BE2C (cell line): ENCODE measurements at regions not wholly inside any gene's neighbourhood (a gene's known extent, or its start where the extent isn't known, plus 50 kb on each side); places are given as distances from the start of the nearest gene placed in this dataset.

Source experiments
- DNase-seq: peaks from one replicate; pipeline ENCODE4 v3.0.0-alpha.2; 2020
- H3K27me3 ChIP-seq: fragments of 250-450 bp; sonication (Bioruptor Pico); 2 replicates; pipeline ENCODE4 v1.5.1; 2020; ENCODE audit warnings: mild to moderate bottlenecking
- H3K36me3 ChIP-seq: fragments of 250-450 bp; sonication (Bioruptor Pico); 2 replicates; pipeline ENCODE4 v1.5.1; 2020; ENCODE audit warnings: mild to moderate bottlenecking
- H3K4me1 ChIP-seq: fragments of 250-450 bp; sonication (Bioruptor Pico); 2 replicates; pipeline ENCODE4 v1.5.1; 2020
- H3K4me3 ChIP-seq: 2 replicates; pipeline ENCODE4 v1.5.1; 2011; ENCODE audit warnings: low read depth, low read length
- H3K9me3 ChIP-seq: fragments of 250-450 bp; sonication (Bioruptor Pico); 2 replicates; pipeline ENCODE4 v1.5.1; 2020
- TF ChIP-seq, protein P1 (sequence below): IDR thresholded peaks from 2 replicates; pipeline ENCODE4 v1.5.1; 2012; ENCODE audit warnings: mild to moderate bottlenecking, low read depth, low read length

DNA sequence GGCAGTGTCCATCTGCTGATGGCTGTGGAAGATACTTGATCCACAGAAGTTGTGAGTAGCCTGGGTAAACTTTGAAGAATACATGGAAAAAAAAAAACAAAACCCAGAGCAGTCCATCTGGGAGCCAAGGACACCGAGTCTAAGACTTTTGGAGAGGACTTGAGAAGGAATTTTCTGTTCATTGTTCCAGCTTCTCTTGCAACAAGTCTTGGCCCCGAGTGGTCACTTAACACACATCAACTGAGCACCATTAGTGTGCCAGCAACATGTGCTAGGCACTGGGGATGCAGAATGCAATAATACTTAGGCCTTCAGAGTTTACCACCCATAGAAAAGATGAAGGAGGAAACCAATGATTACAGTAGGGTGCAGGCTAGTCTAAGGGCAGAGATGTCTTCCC, 266.7 kb downstream of the EMP1 start:
- no peaks in the 10 kb centered on the region for H3K27me3 ChIP-seq
- no peaks in the 10 kb centered on the region for H3K9me3 ChIP-seq
- no peaks in the 10 kb centered on the region for H3K4me1 ChIP-seq
- TF ChIP-seq, protein P1, sequence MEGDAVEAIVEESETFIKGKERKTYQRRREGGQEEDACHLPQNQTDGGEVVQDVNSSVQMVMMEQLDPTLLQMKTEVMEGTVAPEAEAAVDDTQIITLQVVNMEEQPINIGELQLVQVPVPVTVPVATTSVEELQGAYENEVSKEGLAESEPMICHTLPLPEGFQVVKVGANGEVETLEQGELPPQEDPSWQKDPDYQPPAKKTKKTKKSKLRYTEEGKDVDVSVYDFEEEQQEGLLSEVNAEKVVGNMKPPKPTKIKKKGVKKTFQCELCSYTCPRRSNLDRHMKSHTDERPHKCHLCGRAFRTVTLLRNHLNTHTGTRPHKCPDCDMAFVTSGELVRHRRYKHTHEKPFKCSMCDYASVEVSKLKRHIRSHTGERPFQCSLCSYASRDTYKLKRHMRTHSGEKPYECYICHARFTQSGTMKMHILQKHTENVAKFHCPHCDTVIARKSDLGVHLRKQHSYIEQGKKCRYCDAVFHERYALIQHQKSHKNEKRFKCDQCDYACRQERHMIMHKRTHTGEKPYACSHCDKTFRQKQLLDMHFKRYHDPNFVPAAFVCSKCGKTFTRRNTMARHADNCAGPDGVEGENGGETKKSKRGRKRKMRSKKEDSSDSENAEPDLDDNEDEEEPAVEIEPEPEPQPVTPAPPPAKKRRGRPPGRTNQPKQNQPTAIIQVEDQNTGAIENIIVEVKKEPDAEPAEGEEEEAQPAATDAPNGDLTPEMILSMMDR: no peak
- H3K36me3 ChIP-seq: no peaks in the 10 kb centered on the region
- no peak for DNase-seq
- H3K4me3 ChIP-seq: no peak overlapping the region

DNA sequence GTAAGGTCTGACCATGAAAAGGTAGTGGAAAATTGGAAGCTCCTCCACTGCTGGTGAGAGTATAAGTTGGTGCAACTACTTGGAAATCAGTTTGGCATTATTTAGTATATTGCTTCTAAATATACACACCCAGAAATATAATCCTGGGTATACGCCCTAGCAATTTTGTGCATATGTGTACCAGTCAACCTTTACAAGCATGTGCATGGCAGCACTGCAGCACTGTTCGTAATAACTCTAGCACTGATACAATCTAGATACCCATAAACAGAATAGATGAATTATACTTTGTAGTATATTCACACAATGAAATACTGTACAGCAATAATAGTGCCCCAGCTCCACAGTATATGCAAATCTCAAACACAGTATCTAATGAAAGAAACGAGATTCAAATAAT, 265.9 kb downstream of the EMP1 start:
- Histone ChIP-seq H3K4me3 (no peak overlapping the region), H3K36me3 (no peaks in the 10 kb centered on the region), H3K9me3 (no peaks in the 10 kb centered on the region), H3K4me1 (no peaks in the 10 kb centered on the region), H3K27me3 (no peaks in the 10 kb centered on the region)
- DNase-seq: no peak
- TF ChIP-seq, protein P1: no peak

DNA sequence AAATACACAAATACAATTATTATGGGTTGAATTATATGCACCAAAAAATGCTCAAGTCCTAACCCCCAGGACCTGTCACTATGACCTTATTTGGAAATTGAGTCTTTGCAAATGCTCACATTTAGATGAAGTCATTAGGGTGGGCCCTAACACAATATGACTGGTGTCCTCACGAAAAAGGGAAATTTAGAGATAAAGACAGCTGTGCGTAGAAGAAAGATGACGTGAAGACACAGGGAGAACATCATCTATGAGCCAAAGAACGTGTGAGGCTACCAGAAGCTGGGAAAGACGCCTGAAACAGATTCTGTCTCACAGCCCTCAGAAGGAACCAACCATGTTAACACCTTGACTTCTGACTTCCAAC, 259.2 kb downstream of the EMP1 start:
- no peak overlapping the region for H3K4me3 ChIP-seq

DNA sequence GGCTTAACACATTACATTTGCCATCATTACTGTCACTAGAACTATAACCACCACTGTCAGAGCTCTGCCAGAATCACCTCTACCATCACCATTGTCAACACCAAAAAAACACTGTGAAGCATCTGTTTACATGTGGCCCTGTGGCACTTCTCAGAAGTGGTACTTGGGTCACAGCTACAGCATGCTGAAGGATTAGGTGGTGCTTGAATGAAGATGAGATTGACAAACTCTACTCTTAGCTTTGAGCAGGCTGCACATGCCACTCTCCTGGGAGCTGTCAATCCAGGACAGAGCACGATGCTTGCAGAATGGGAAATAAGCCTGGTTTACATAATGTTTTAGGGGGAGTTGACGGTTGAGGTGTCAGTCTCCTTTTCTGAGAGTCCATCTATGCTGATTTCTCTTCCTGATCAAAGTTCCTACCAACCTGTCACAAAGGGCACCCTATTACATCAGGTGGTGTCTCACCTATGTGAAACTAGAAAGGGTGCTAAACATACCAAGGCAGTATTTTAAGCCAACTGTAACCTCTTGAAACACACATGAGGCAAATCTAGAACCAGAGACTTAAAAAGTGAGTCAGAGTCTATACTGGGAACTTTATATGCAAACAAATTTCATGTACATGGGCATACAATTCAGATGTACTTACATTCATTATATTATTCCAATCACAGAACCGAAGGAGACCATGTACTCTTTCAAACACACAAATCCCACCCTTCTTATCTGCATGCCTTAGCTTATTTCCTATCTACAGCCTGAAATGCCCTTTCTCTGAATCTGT, 258.7 kb downstream of the EMP1 start:
- no peaks in the 10 kb centered on the region for H3K36me3 ChIP-seq
- no peaks in the 10 kb centered on the region for H3K9me3 ChIP-seq
- DNase-seq: no peak
- no peaks in the 10 kb centered on the region for H3K27me3 ChIP-seq
- TF ChIP-seq, protein P1: no peak
- H3K4me3 ChIP-seq: no peak overlapping the region
- no peaks in the 10 kb centered on the region for H3K4me1 ChIP-seq

More for the DNA sequence above, 259.2 kb downstream of the EMP1 start:
- H3K27me3 ChIP-seq: no peaks in the 10 kb centered on the region
- no peaks in the 10 kb centered on the region for H3K4me1 ChIP-seq
- DNase-seq: no peak
- H3K36me3 ChIP-seq: no peaks in the 10 kb centered on the region
- TF ChIP-seq, protein P1: no peak
- no peaks in the 10 kb centered on the region for H3K9me3 ChIP-seq

DNA sequence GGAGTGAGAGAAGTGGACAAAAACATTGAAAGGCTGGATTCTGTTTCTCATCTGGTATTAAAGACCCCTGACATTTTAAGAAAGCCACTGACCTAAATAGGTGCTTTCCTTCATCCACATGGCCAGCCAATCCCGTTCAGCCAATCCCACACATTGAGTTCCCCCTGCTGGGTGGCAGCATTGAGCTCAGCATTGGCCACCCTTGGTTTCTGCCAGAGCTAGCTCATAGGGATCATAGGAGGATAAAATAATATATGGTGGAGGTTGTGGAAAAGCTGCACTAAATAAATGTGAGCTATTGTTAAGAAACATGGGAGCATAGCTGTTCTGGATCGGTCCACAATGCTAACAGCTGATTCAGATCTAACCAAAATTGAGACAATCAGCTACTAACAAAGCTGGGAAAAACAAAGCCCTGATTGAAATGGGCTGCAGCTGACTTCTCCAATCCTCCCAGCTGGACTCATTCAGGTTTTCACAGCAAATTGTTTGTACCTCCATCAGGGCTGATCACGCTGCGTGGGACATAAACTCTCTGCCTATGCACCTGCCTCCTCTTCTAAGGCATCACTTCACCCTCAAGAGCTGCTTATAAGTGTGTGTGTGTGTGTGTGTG, 256.5 kb downstream of the EMP1 start:
- Histone ChIP-seq H3K4me1 (no peaks in the 10 kb centered on the region), H3K36me3 (no peaks in the 10 kb centered on the region), H3K9me3 (no peaks in the 10 kb centered on the region), H3K27me3 (no peaks in the 10 kb centered on the region), H3K4me3 (no peak overlapping the region)
- TF ChIP-seq, protein P1: 0 out of 2 replicates have a peak, but pooled peaks have one; percentile 3
- no peak for DNase-seq

DNA sequence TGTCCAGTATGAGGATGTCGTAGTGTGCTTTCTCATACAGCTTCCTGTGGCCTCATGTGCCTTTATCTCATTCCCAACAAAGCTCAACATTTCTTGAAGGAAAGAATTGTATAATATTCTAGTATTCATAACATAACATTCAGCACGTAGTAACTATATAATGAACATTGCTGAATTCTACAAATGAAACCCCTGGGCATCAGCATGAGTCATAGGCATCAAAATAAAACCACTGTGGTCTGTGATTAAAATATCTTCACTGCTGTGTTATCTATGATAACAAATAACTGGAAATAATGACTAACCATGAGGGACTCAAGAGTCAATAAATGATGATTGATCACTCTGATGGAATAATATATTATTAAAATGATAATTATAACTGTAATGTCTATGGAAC, 255.2 kb downstream of the EMP1 start:
- no peak for DNase-seq
- Histone ChIP-seq H3K4me3 (no peak overlapping the region), H3K4me1 (no peaks in the 10 kb centered on the region), H3K27me3 (no peaks in the 10 kb centered on the region), H3K9me3 (no peaks in the 10 kb centered on the region), H3K36me3 (no peaks in the 10 kb centered on the region)
- TF ChIP-seq, protein P1: no peak
